Right cardiac atrium (tissue), 5 donors: ENCODE measurements at regions not wholly inside any gene's neighbourhood (a gene's known extent, or its start where the extent isn't known, plus 50 kb on each side); places are given as distances from the start of the nearest gene placed in this dataset.

ENCODE experiments used
- ATAC-seq, 2 donors: fragments of 200-7000 bp; cut with Tn5 transposase; one replicate each; pipeline versions ENCODE4 v1.8.0 to v1.9.1; 2020; ENCODE audit warnings: moderate library complexity in 2 of 2, mild to moderate bottlenecking in 1 of 2
- DNase-seq, 3 donors: peaks; one replicate each; pipeline ENCODE4 v3.0.0-alpha.2; 2020
- H3K27ac ChIP-seq: one replicate; pipeline ENCODE4 v1.5.1; 2013; ENCODE audit warnings: mild to moderate bottlenecking, low read length, control low read depth, moderate library complexity
- H3K27me3 ChIP-seq: one replicate; pipeline ENCODE4 v1.6.1; 2013; ENCODE audit not compliant: control insufficient read depth, insufficient read depth
- H3K4me1 ChIP-seq: one replicate; pipeline ENCODE4 v1.6.1; 2013; ENCODE audit warnings: low read length; ENCODE audit not compliant: control insufficient read depth, insufficient read depth
- H3K4me3 ChIP-seq: one replicate; pipeline ENCODE4 v1.5.1; 2013; ENCODE audit warnings: low read length, control low read depth
- H3K9me3 ChIP-seq: one replicate; pipeline ENCODE4 v1.6.1; 2013; ENCODE audit warnings: low read length; ENCODE audit not compliant: control insufficient read depth
- WGBS: extraction: QIAGEN DNeasy Blood & Tissue Kit; methylation state at CpG from one replicate; pipeline ENCODE4 v1.1.7; 2013; 5-methylcytosine and 5-hydroxymethylcytosine counted together
- intact Hi-C, 4 donors: fragments of 100-400 bp; cut with DNase I; formaldehyde crosslinking; loops; one replicate each; pipeline versions ENCODE4 v1.11.0 to v1.14.0; 2022 to 2023
- donor health status: healthy with polysubstance abuse.
- donor health status: DM: no; HTN: yes; CAD: no.
- donor health status: DM: no; HTN: no; CAD: no.
- donor health status: DM: no; HTN: yes; CAD: no; lungs with severe emphysema.
- donor health status: DM: yes; HTN: yes; CAD: no.

DNA sequence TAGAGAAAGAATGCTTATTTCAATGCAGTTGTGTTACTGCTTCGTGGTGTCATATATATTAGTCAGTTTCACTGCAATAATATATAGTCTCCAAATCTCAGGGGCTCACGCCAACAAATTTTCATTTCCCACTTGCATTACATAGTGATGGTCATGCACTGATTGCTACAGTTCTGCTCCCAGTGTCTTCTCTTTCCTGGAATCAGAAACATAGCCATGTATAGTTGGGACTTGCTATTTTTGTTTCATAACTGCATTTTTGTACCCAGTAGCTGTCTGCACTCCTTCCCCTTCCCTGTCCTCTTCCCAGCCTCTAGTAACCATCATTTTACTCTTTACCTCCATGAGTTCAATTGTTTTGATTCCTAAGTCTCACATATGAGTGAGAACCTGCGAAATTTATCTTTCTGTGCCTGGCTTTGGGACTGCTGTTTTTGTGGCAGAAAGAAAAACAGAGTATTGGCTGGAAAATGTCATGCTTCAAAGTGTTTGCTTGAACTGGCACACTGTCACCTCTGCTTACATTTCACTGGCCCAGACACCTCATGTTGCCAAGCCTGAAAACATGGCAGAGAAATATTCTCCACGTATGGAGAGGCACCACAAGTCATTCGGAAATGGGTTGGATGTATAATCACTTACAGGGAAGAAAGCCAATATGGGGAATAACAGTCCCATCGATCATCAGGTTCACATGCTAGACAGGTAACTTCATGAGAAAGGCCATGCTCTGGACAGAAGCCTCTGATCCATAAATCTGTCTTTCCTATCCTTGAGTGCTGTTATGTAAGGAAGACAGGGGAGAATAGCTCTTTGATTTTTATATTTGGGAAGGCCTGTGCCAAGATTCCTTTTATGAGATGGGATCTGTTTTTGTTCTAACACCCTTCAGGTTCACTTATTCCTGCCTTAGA, 60.4 kb upstream of the BACH1 start:
- intact Hi-C loops: loop anchor here in 1 of 4 donors (5.0 kb wide), 1 partner anchor 104 kb away; no protein-coding TSS in a partner anchor
- 79% methylated on average over 6 of the region's 6 CpGs for WGBS
- DNase-seq: no peak
- peak; percentile 41 to 60 for ATAC-seq
- no peak overlapping the region for H3K27ac ChIP-seq
- no peaks in the 10 kb centered on the region for H3K27me3 ChIP-seq
- no peak overlapping the region for H3K4me3 ChIP-seq
- no peaks in the 10 kb centered on the region for H3K4me1 ChIP-seq
- H3K9me3 ChIP-seq: no peaks in the 10 kb centered on the region

- Histone ChIP-seq H3K27me3 (no peaks in the 10 kb centered on the region), H3K4me3 (no peak overlapping the region), H3K27ac (no peak overlapping the region), H3K9me3 (no peaks in the 10 kb centered on the region), H3K4me1 (no peaks in the 10 kb centered on the region)
- ATAC-seq (no peak), DNase-seq (no peak)
- 54% methylated on average over 3 of the region's 3 CpGs for WGBS
- intact Hi-C loops: loop anchor here in 1 of 4 donors (5.0 kb wide), 1 partner anchor 103 kb away; no protein-coding TSS in a partner anchor
These were observed 59.8 kb upstream of the BACH1 start for GRCh38 chr21:29238967-29239290.

- H3K27ac ChIP-seq: no peak overlapping the region
- ATAC-seq (no peak), DNase-seq (no peak)
- WGBS: 100% methylated on average over 1 of the region's 1 CpG
- intact Hi-C loops: no loop called here
- peaks cover 2% of the 10 kb centered on the region for H3K4me1 ChIP-seq
- no peaks in the 10 kb centered on the region for H3K27me3 ChIP-seq
- no peak overlapping the region for H3K4me3 ChIP-seq
- no peaks in the 10 kb centered on the region for H3K9me3 ChIP-seq
These were observed 58.6 kb upstream of the BACH1 start for GRCh38 chr21:29240136-29240535.

GRCh38 chr21:29242201-29242600, 56.5 kb upstream of the BACH1 start:
- intact Hi-C loops: no loop called here
- H3K27ac ChIP-seq: no peak overlapping the region
- no peak for ATAC-seq
- no peak for DNase-seq
- H3K4me3 ChIP-seq: no peak overlapping the region
- H3K4me1 ChIP-seq: peaks cover 6% of the 10 kb centered on the region
- H3K9me3 ChIP-seq: no peaks in the 10 kb centered on the region
- H3K27me3 ChIP-seq: no peaks in the 10 kb centered on the region

- WGBS: 100% methylated on average over 1 of the region's 1 CpG
These were observed 55.5 kb upstream of the BACH1 start for GRCh38 chr21:29243188-29243587.

DNA sequence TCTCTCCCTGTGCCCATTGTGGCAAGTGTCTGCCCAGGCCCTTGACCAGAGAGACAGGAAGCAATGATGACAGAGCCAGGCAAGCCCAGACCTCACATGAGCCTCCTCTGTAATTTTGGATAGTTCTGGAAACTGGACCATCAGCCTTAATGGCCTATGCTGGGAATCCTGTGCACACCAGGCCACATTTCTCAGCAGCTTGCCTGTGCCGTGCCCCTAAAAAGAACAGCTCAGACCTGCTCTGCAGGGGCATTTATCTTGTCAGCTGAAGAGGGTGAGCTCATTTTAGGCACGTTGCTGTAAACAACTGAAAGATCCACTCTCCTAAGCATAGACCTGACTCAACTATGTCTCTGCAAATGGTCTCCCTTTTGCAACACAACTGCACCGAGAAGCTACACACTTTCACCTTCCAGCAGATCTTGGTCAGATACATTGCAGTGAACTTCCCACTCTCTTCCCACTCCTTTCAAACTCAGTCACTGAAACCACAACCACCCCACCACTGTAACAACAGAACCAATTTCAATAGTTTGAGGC, 53.5 kb upstream of the BACH1 start:
- H3K27ac ChIP-seq: peak overlapping the region; percentile 13
- no peak for ATAC-seq

More at GRCh38 chr21:29243188-29243587, 55.5 kb upstream of the BACH1 start:
- no peaks in the 10 kb centered on the region for H3K27me3 ChIP-seq
- H3K4me3 ChIP-seq: no peak overlapping the region
- no peak for DNase-seq
- intact Hi-C loops: no loop called here
- H3K27ac ChIP-seq: no peak overlapping the region
- H3K4me1 ChIP-seq: peaks cover 6% of the 10 kb centered on the region
- no peaks in the 10 kb centered on the region for H3K9me3 ChIP-seq
- ATAC-seq: no peak

DNA sequence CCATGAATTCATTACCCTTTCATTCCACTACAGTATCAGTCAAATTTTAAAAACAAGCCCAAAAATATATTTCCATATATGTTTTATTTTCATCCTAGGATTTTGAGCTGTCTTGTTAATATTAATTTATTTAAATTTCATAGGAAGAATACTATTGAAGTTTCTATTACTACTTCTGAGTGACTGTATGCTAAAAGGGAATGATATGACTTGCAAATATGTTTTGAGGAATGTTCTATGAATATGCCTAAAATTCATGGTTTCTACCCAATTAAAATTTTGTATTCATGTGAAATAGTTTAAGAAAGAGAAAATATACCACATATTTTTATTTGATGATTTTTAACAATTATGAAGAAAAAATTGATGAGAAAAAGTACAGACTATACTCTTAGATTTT, 52.9 kb upstream of the BACH1 start:
- no peak overlapping the region for H3K4me3 ChIP-seq
- no peaks in the 10 kb centered on the region for H3K9me3 ChIP-seq
- DNase-seq (no peak), ATAC-seq (no peak)
- intact Hi-C loops: no loop called here
- no peaks in the 10 kb centered on the region for H3K27me3 ChIP-seq
- peaks cover 6% of the 10 kb centered on the region for H3K4me1 ChIP-seq
- H3K27ac ChIP-seq: no peak overlapping the region

More for the DNA sequence above, 53.5 kb upstream of the BACH1 start:
- Histone ChIP-seq H3K27me3 (no peaks in the 10 kb centered on the region), H3K9me3 (no peaks in the 10 kb centered on the region), H3K4me1 (peaks cover 6% of the 10 kb centered on the region), H3K4me3 (no peak overlapping the region)
- WGBS: 60% methylated on average over 3 of the region's 3 CpGs
- DNase-seq: no peak
- intact Hi-C loops: no loop called here

DNA sequence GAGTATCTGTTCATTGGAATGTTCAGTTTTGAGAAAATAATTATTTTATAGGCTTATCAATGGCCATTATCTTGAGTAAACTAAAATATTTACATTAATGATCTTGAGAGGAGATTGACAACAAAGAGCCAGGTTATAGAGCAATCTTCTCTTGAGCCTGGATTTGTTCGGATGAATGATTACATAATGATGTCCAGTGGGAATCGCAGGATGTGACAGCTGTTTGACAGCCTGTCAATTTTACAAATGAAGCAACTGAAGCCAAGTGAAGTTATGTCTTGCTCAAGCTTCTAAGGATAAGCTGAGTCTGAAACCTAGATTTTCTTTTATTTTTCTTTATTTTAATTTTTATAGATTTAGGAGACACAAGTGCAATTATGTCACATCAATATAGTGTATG, 52.1 kb upstream of the BACH1 start:
- Histone ChIP-seq H3K27ac (no peak overlapping the region), H3K4me3 (no peak overlapping the region), H3K27me3 (no peaks in the 10 kb centered on the region), H3K9me3 (no peaks in the 10 kb centered on the region), H3K4me1 (peaks cover 6% of the 10 kb centered on the region)
- DNase-seq (no peak), ATAC-seq (no peak)
- 89% methylated on average over 2 of the region's 2 CpGs for WGBS
- intact Hi-C loops: no loop called here

- no peak overlapping the region for H3K4me3 ChIP-seq
- no peak for ATAC-seq
- WGBS: 28% methylated on average over 1 of the region's 1 CpG
- H3K9me3 ChIP-seq: no peaks in the 10 kb centered on the region
- H3K27me3 ChIP-seq: no peaks in the 10 kb centered on the region
- intact Hi-C loops: no loop called here
- DNase-seq: no peak
- no peak overlapping the region for H3K27ac ChIP-seq
- H3K4me1 ChIP-seq: peaks cover 6% of the 10 kb centered on the region
These were observed 50.6 kb upstream of the BACH1 start for GRCh38 chr21:29248124-29248523.
